Stimulated activated CD4-positive, alpha-beta T cell treated with anti-CD3 and anti-CD28 coated beads, Interleukin-1b, Interleukin-23, amount 100 ng/mL, for 48 hours (primary cell): ENCODE measurements at regions not wholly inside any gene's neighbourhood (a gene's known extent, or its start where the extent isn't known, plus 50 kb on each side); places are given as distances from the start of the nearest gene placed in this dataset.
"Not testable (repeated sequence)": the region's sequence is repeated elsewhere in the genome, so short reads cannot be mapped to it uniquely, and the experiment has no call there.

Source experiments
- DNase-seq: peaks from one replicate; pipeline ENCODE4 v3.0.0-alpha.2; 2020

DNA sequence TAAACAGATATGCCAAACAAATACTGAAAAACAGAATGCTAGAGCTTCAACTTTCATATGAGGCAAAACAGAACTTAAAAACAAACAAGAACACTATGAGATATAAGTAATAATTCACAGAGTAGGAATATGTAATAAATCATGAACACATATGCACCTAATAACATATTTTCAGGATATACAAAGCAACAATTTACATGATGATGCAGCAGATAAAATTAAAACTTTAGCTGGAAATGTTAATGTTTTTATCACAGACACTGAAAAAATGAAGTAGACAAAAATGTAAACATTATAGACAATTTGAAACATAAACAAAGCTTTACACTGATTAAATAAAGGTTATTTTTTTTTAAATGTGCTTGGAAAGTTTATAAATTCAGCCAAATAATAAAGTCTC is 443.1 kb upstream of the NFIA start:
- DNase-seq, result no peak

GRCh38 chr1:60637651-60638050 is 444.7 kb upstream of the NFIA start:
- DNase-seq, result no peak

GRCh38 chr1:60636946-60637345 is 445.4 kb upstream of the NFIA start:
- DNase-seq, result no peak

GRCh38 chr1:60634106-60634505 is 448.3 kb upstream of the NFIA start:
- DNase-seq, result no peak

DNA sequence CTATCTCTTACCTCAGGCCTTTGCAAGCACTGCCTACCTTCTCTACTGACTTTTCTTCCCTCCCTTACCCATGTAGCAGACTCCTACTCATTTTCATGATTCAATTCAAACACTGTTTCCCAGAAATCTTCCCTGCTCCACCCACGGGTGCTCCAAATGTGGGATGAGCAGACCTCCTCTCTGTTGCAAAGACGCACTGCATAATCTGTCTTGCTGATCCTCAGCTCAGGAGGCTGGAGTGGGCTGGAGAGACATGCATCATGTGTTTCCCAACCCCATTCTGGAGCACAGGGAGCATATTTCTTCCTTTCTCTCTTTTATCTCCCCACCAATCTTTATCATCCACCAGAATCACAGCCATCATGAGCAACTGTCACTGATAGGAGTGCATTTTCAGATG is 459.9 kb upstream of the NFIA start:
- DNase-seq, result no peak

DNA sequence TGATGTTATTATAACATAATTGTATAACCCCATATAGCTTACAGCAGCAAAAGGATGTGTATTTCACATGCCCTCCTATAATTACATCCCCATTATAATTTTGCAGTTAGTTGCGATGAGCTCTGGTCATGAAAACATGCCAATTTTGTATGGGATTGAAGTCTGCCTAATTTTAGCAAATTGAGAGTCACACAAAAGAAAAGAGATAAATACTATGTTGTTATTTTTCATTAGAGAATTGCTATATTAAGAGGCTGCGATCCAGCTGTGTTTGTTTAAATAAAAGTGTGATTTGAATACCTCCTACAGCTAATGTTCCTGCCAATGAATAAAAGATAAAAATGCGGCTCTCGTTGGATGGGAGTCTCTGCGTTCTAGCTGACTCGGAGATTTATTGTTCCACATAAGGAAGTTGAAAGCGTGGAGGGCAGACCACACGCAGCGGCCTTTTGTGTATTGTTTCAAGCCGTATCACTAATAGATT is 461.0 kb upstream of the NFIA start:
- no peak for DNase-seq

DNA sequence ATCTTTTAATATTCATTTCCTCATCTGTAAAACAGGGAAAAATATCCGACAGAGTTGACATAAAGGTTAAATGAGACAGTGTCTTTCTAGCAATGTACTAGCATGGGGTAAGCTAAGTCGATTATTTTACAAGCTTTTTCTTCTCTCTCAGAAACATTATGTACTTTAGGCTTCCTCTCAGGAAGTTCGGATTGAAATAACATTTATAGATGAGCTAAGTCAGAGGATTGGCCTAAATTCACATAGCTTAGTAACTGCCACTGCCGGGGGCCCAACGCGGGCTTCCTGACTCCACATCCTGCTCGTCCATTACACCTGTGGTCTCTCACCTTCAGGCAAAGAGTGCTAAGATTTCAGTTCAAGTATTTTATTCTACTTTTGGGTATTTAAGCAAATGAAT is 462.3 kb upstream of the NFIA start:
- DNase-seq, result no peak

DNA sequence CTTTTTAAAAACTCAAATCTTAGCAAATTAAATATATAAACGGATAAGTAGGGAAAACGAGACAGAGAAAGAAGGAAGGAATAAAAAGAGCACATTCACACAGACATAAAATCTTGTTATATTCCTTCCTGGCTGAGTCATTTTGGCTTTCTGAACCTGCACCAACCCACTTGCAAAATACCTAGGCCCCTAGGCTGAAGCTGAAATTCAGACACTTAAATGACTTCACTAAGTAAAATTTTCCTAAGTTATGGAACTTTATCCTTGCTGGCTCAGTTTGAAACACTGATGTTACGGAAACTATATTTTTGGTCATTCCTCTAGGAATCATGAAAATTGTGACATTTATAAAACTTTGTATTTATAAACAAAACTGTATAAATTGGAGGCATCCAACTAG is 462.8 kb upstream of the NFIA start:
- no peak for DNase-seq

- no peak for DNase-seq
These were observed 466.7 kb upstream of the NFIA start for GRCh38 chr1:60615666-60616065.

DNA sequence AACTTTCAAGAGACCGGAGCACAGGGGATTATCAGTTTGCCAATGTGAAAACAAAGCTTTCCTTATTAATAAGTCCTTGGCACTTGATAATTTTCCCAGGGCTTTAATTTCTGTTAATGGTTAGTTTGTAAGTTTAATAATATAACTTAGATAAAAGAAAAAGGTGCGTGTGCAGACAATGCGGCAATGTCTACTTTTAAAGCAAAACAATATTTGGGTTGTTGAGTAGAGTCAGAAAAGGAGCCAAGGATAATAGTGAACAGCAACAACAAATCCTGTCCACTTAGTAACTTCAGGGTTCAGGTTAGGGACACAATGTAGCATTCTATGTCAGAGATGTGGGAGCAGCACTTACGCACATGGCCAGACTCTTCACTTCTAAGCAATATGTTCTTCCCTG is 469.6 kb upstream of the NFIA start:
- no peak for DNase-seq

GRCh38 chr1:60606921-60607320 is 475.4 kb upstream of the NFIA start:
- not testable (repeated sequence) for DNase-seq

GRCh38 chr1:60600532-60600931 is 481.8 kb upstream of the NFIA start:
- no peak for DNase-seq

DNA sequence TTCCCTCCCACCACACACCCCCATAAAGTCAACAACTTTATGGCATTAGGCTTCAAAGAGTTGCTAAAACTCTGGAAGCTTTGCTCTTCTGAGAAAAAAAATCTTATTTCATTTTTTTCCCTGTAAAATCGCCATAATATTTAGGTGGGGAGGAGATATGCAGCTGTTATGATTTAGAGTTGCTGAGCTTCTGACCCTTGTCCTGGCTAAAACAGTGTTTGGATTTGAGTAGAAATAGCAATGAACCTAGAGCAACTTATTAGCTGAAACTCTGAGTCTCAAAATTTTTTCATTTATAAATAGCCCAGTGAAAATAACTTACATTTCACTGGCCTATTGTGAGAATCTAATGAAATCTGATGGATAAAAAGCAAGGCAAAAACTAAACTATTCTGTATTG is 482.8 kb upstream of the NFIA start:
- no peak for DNase-seq

- DNase-seq, result no peak
These were observed 484.1 kb upstream of the NFIA start for GRCh38 chr1:60598041-60598910.

DNA sequence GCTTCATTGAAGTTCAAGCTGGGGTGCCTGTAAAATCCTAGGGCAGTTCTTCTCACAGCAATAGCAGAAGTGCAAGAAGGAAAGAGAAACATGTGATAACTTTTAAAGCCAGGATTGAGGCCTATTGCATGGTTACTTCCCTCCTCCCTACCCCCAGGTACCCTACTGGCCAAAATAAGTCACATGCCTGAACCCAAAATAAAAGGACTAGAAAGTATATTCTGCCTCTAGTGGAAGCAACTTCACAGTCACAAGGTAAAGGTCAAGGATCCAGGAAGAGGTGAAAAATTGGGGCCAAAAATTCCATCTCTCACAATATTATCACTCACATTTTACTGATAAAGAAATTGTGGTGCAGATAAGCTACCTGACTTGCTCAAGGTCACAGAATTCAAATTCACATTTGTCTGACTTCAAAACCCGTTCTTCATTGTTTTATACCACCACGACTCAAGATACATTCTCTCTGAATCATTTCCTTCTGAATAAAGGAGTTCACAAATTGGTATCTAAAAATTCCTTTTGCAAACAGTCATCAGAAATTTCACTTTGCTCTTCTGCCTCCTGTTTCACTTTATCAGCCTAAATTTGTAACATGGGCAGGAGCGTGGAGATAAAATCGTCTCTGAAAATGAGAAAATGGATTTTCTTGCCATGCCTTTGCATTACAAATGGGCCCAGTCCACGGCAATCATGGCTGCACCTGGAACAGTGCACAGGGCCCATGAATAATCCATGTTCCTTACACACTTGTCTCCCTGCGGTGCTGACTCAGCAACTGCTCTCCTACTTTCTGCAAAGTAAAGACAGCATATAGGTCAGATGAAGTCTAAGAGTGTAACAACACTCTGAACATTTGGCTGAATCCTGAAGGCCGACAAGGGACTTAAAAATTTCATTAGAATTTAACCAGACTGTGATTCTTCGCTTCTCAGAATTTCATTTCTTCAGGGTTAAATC is 485.3 kb upstream of the NFIA start:
- DNase-seq, result no peak

- no peak for DNase-seq
These were observed 490.8 kb upstream of the NFIA start for GRCh38 chr1:60591583-60591982.

DNA sequence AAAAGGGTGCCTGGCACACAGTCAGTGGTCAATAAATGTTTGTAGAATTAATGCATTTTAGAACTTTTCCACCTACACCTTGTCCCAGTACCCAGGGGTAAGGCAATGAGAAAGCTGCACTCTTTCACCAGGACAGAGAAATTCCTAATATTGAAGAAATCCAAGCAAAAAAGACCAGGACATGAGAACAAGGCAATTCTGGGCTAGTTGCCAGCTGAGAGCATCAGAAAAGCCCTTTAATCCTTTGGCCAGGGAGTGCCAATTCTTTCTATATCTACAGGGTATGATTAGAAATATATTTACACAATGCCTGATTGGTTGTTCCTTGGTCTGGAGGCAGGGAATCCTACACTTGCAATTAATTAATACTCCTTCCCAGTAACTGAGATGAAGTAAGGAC is 492.4 kb upstream of the NFIA start:
- no peak for DNase-seq

- no peak for DNase-seq
These were observed 493.2 kb upstream of the NFIA start for GRCh38 chr1:60589046-60589748.

GRCh38 chr1:60584371-60584770 is 498.0 kb upstream of the NFIA start:
- no peak for DNase-seq

GRCh38 chr1:60583696-60584095 is 498.7 kb upstream of the NFIA start:
- no peak for DNase-seq

GRCh38 chr1:60581455-60582220 is 500.7 kb upstream of the NFIA start:
- no peak for DNase-seq

GRCh38 chr1:60577029-60577428 is 503.5 kb upstream of the C1orf87 start:
- DNase-seq, result no peak
